BLaER1 (cell line): ENCODE measurements at regions not wholly inside any gene's neighbourhood (a gene's known extent, or its start where the extent isn't known, plus 50 kb on each side); places are given as distances from the start of the nearest gene placed in this dataset.

Experiments
- H3K27ac ChIP-seq: shearing (Covaris generic); formaldehyde crosslinking; 2 replicates; pipeline ENCODE4 v1.8.1; 2022
- H3K27me3 ChIP-seq: shearing (Covaris generic); formaldehyde crosslinking; 2 replicates; pipeline ENCODE4 v1.8.1; 2022
- H3K36me3 ChIP-seq: shearing (Covaris generic); formaldehyde crosslinking; 2 replicates; pipeline ENCODE4 v1.8.1; 2022
- H3K4me1 ChIP-seq: shearing (Covaris generic); formaldehyde crosslinking; 2 replicates; pipeline ENCODE4 v1.8.1; 2022
- H3K4me2 ChIP-seq: shearing (Covaris generic); formaldehyde crosslinking; 2 replicates; pipeline ENCODE4 v1.8.1; 2022
- H3K4me3 ChIP-seq: shearing (Covaris generic); formaldehyde crosslinking; 2 replicates; pipeline ENCODE4 v1.8.1; 2022
- H3K9ac ChIP-seq: shearing (Covaris generic); formaldehyde crosslinking; 2 replicates; pipeline ENCODE4 v1.8.1; 2022
- H3K9me3 ChIP-seq: shearing (Covaris generic); formaldehyde crosslinking; 2 replicates; pipeline ENCODE4 v1.8.1; 2022
- H4K20me1 ChIP-seq: shearing (Covaris generic); formaldehyde crosslinking; 2 replicates; pipeline ENCODE4 v1.8.1; 2022
- Cebpa-rat ChIP-seq: shearing (Covaris generic); IDR thresholded peaks from 2 replicates; pipeline ENCODE4 v1.8.1; 2022

GRCh38 chr5:4833104-4833738 lies 306.9 kb upstream of the ADAMTS16 start:
- no peak overlapping the region for H3K4me2 ChIP-seq
- H3K27me3 ChIP-seq = no peaks in the 10 kb centered on the region
- no peak for TF ChIP-seq Cebpa-rat
- no peaks in the 10 kb centered on the region for H3K36me3 ChIP-seq
- H3K9ac ChIP-seq = no peak overlapping the region
- peaks cover 9% of the 10 kb centered on the region for H3K9me3 ChIP-seq
- peaks cover 18% of the 10 kb centered on the region for H3K4me1 ChIP-seq
- H4K20me1 ChIP-seq = no peaks in the 10 kb centered on the region
- no peak overlapping the region for H3K4me3 ChIP-seq
- no peak overlapping the region for H3K27ac ChIP-seq

- no peaks in the 10 kb centered on the region for H4K20me1 ChIP-seq
- no peaks in the 10 kb centered on the region for H3K36me3 ChIP-seq
- H3K9me3 ChIP-seq = peaks cover 17% of the 10 kb centered on the region
- no peak overlapping the region for H3K27ac ChIP-seq
- no peaks in the 10 kb centered on the region for H3K27me3 ChIP-seq
- TF ChIP-seq Cebpa-rat = no peak
- H3K4me1 ChIP-seq = no peaks in the 10 kb centered on the region
- no peak overlapping the region for H3K4me3 ChIP-seq
- no peak overlapping the region for H3K4me2 ChIP-seq
- H3K9ac ChIP-seq = no peak overlapping the region
Observed at GRCh38 chr5:4837489-4838058, 302.6 kb upstream of the ADAMTS16 start.

GRCh38 chr5:4845221-4845620 lies 294.9 kb upstream of the ADAMTS16 start:
- H3K27me3 ChIP-seq = no peaks in the 10 kb centered on the region
- no peak overlapping the region for H3K4me2 ChIP-seq
- no peaks in the 10 kb centered on the region for H3K36me3 ChIP-seq
- no peak for TF ChIP-seq Cebpa-rat
- no peaks in the 10 kb centered on the region for H4K20me1 ChIP-seq
- H3K4me1 ChIP-seq = no peaks in the 10 kb centered on the region
- no peak overlapping the region for H3K9ac ChIP-seq
- H3K4me3 ChIP-seq = no peak overlapping the region
- no peak overlapping the region for H3K27ac ChIP-seq
- no peaks in the 10 kb centered on the region for H3K9me3 ChIP-seq

GRCh38 chr5:4847766-4848165 lies 292.4 kb upstream of the ADAMTS16 start:
- no peaks in the 10 kb centered on the region for H4K20me1 ChIP-seq
- no peaks in the 10 kb centered on the region for H3K4me1 ChIP-seq
- H3K4me3 ChIP-seq = no peak overlapping the region
- H3K27me3 ChIP-seq = no peaks in the 10 kb centered on the region
- no peak overlapping the region for H3K27ac ChIP-seq
- no peak overlapping the region for H3K4me2 ChIP-seq
- no peak overlapping the region for H3K9ac ChIP-seq
- H3K36me3 ChIP-seq = no peaks in the 10 kb centered on the region
- no peak for TF ChIP-seq Cebpa-rat
- 0 out of 2 replicates have a peak, but pooled peaks cover 4% of the 10 kb centered on the region for H3K9me3 ChIP-seq

GRCh38 chr5:4855036-4855435 lies 285.1 kb upstream of the ADAMTS16 start:
- Histone ChIP-seq H3K27ac (no peak overlapping the region), H4K20me1 (no peaks in the 10 kb centered on the region), H3K36me3 (no peaks in the 10 kb centered on the region), H3K4me2 (no peak overlapping the region), H3K4me3 (no peak overlapping the region), H3K4me1 (no peaks in the 10 kb centered on the region), H3K9me3 (0 out of 2 replicates have a peak, but pooled peaks cover 4% of the 10 kb centered on the region), H3K9ac (no peak overlapping the region), H3K27me3 (no peaks in the 10 kb centered on the region)
- TF ChIP-seq Cebpa-rat = no peak

- Histone ChIP-seq H3K36me3 (no peaks in the 10 kb centered on the region), H3K9ac (no peak overlapping the region), H3K9me3 (0 out of 2 replicates have a peak, but pooled peaks cover under 1% of the 10 kb centered on the region), H3K4me2 (no peak overlapping the region), H3K27ac (no peak overlapping the region), H3K4me3 (no peak overlapping the region), H3K4me1 (no peaks in the 10 kb centered on the region), H3K27me3 (no peaks in the 10 kb centered on the region), H4K20me1 (no peaks in the 10 kb centered on the region)
- TF ChIP-seq Cebpa-rat = no peak
Observed at GRCh38 chr5:4855880-4856279, 284.2 kb upstream of the ADAMTS16 start.

- Histone ChIP-seq H3K9ac (no peak overlapping the region), H3K27ac (no peak overlapping the region), H3K27me3 (no peaks in the 10 kb centered on the region), H4K20me1 (no peaks in the 10 kb centered on the region), H3K36me3 (no peaks in the 10 kb centered on the region), H3K9me3 (no peaks in the 10 kb centered on the region), H3K4me3 (no peak overlapping the region), H3K4me1 (no peaks in the 10 kb centered on the region), H3K4me2 (no peak overlapping the region)
- no peak for TF ChIP-seq Cebpa-rat
Observed at GRCh38 chr5:4857761-4858160, 282.4 kb upstream of the ADAMTS16 start.

GRCh38 chr5:4859500-4860235 lies 280.5 kb upstream of the ADAMTS16 start:
- Histone ChIP-seq H3K4me2 (no peak overlapping the region), H3K9ac (no peak overlapping the region), H3K9me3 (no peaks in the 10 kb centered on the region), H3K4me3 (no peak overlapping the region), H3K36me3 (no peaks in the 10 kb centered on the region), H3K27me3 (no peaks in the 10 kb centered on the region), H4K20me1 (no peaks in the 10 kb centered on the region), H3K4me1 (no peaks in the 10 kb centered on the region), H3K27ac (no peak overlapping the region)
- TF ChIP-seq Cebpa-rat = no peak

GRCh38 chr5:4860631-4861030 lies 279.5 kb upstream of the ADAMTS16 start:
- no peak overlapping the region for H3K9ac ChIP-seq
- no peak overlapping the region for H3K27ac ChIP-seq
- no peak for TF ChIP-seq Cebpa-rat
- H3K4me1 ChIP-seq = no peaks in the 10 kb centered on the region
- H3K4me3 ChIP-seq = no peak overlapping the region
- no peak overlapping the region for H3K4me2 ChIP-seq
- H4K20me1 ChIP-seq = no peaks in the 10 kb centered on the region
- H3K36me3 ChIP-seq = no peaks in the 10 kb centered on the region
- peaks cover 5% of the 10 kb centered on the region for H3K9me3 ChIP-seq
- no peaks in the 10 kb centered on the region for H3K27me3 ChIP-seq

GRCh38 chr5:4862500-4862899 lies 277.6 kb upstream of the ADAMTS16 start:
- Histone ChIP-seq H3K4me1 (no peaks in the 10 kb centered on the region), H4K20me1 (no peaks in the 10 kb centered on the region), H3K36me3 (no peaks in the 10 kb centered on the region), H3K9ac (no peak overlapping the region), H3K4me3 (no peak overlapping the region), H3K27me3 (no peaks in the 10 kb centered on the region), H3K4me2 (no peak overlapping the region), H3K9me3 (peaks cover 22% of the 10 kb centered on the region), H3K27ac (no peak overlapping the region)
- no peak for TF ChIP-seq Cebpa-rat
